ENCODE measurements at regions not wholly inside any gene's neighbourhood (a gene's known extent, or its start where the extent isn't known, plus 50 kb on each side); places are given as distances from the start of the nearest gene placed in this dataset.

DNA sequence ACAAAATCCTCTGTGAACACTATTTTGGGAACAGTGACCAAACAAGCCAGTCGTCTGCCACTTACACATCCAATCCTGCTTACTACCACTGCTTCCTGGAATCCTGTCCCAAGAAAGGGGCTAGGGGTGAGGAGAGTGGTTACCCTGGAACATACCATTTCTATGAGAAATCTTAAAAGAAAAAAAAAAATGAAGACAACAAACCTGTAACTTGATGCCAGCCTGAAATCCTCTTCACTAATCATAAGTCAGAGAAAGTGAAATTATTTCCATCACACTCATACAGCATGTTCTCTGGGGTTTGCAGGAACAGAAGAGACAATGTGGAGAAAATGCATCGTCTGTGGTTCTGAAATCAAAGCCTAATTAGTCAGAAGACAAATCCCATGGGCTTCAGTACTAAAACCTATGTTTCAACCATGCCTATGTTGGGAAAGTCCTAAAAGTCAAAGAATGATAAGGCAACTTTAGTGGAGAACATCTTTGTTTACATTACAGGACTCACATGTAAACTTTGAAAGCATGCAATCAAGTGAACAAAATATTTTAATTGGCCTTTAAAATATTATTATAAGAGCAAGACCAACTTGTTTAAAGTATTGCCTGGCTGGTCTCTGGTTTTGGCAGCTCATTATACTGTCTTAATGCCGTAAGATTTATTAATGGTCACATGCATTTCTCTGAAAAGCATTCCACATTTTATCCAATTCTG lies 220.7 kb downstream of the LTN1 start:
- Histone ChIP-seq H2AFZ (ENCODE audit: insufficient read depth, low read depth, low read length, poor library complexity, severe bottlenecking) (no peak overlapping the region), H3K9ac (ENCODE audit: insufficient read depth, low read length, poor library complexity, severe bottlenecking) (no peak overlapping the region), H3K4me2 (replicated peaks; ENCODE audit: extremely low read depth, low read length, poor library complexity, severe bottlenecking) (no peak overlapping the region), H3K4me3 (replicated peaks in 1 of 3; ENCODE audit: low read depth in 2 of 3, low read length in 3 of 3) (no peak overlapping the region), H3K4me1 (ENCODE audit: control insufficient read depth in 1 of 2, insufficient read depth in 2 of 2, low read length in 2 of 2) (no peaks in the 10 kb centered on the region), H3K27me3 (ENCODE audit: control insufficient read depth in 2 of 2, insufficient read depth in 2 of 2, low read length in 2 of 2) (no peaks in the 10 kb centered on the region), H4K20me1 (ENCODE audit: insufficient read depth, low read length) (no peaks in the 10 kb centered on the region), H3K79me2 (ENCODE audit: insufficient read depth, low read length) (no peaks in the 10 kb centered on the region), H3K36me3 (replicated peaks in 1 of 2; ENCODE audit: control insufficient read depth in 1 of 2, insufficient read depth in 2 of 2, low read length in 2 of 2) (no peaks in the 10 kb centered on the region), H3K9me3 (replicated peaks in 1 of 2; ENCODE audit: control insufficient read depth in 1 of 2, insufficient read depth in 1 of 2, low read length in 2 of 2) (no peaks in the 10 kb centered on the region), H3K27ac (ENCODE audit: low read depth in 1 of 2, low read length in 2 of 2) (no peak overlapping the region)
- Mint-ChIP-seq H3K27me3 (ENCODE audit: low read depth in 3 of 3) (peaks cover 0 to 2% (median 0%) of the 10 kb centered on the region in 3 donors), H3K36me3 (no peaks in the 10 kb centered on the region), H3K9me3 (peaks cover 0 to 6% (median 3%) of the 10 kb centered on the region in 7 donors), H3K4me3 (no peak overlapping the region), H3K4me1 (no peaks in the 10 kb centered on the region), H3K27ac (no peak overlapping the region)
- no peak for DNase-seq
- no CpG with 5 or more reads among the region's 3 CpGs for WGBS (ENCODE audit: insufficient coverage)
- intact Hi-C loops (cut with micrococcal nuclease) = no loop called here
- TF ChIP-seq, protein P1, sequence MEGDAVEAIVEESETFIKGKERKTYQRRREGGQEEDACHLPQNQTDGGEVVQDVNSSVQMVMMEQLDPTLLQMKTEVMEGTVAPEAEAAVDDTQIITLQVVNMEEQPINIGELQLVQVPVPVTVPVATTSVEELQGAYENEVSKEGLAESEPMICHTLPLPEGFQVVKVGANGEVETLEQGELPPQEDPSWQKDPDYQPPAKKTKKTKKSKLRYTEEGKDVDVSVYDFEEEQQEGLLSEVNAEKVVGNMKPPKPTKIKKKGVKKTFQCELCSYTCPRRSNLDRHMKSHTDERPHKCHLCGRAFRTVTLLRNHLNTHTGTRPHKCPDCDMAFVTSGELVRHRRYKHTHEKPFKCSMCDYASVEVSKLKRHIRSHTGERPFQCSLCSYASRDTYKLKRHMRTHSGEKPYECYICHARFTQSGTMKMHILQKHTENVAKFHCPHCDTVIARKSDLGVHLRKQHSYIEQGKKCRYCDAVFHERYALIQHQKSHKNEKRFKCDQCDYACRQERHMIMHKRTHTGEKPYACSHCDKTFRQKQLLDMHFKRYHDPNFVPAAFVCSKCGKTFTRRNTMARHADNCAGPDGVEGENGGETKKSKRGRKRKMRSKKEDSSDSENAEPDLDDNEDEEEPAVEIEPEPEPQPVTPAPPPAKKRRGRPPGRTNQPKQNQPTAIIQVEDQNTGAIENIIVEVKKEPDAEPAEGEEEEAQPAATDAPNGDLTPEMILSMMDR (IDR thresholded peaks at IDR 0.05) = no peak

DNA sequence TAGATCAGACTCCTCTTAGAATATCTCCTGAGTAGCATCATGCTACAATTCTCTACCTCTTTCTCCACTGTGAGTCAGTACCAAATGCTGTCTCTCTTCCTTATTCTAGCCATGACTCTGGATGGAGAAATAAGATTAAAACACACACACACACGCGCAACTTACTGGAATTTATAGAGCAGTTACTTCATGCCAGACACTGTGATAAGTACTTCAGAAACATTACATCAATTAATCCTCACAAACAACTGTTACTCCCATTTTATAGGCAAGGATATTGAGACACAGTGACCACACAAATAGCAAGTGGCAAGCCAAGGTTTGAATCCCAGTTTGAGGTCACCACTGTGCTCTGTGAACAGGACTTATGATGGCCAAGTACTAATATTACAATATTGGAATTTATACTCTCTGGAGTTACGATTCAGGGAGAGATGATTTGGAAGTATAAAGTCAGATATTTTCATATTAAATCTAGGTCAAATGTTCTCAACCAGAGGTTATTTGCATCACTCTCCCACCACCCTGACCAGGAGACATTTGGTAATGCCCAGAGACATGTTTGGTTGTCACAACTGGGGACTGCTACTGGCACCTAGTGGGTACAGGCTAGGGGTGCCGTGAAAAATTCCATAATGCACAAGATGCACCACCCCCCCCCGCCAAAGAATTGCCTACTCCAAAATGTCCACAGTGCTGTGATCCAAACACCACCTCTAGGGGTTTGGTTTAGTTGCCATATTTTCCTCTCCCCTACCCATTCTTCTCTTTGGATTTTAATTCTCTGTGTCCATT lies 221.6 kb downstream of the LTN1 start:
- H4K20me1 ChIP-seq (ENCODE audit: insufficient read depth, low read length) = no peaks in the 10 kb centered on the region
- no peaks in the 10 kb centered on the region for H3K4me1 ChIP-seq (ENCODE audit: control insufficient read depth in 1 of 2, insufficient read depth in 2 of 2, low read length in 2 of 2)
- Mint-ChIP-seq H3K4me1 (no peaks in the 10 kb centered on the region), H3K4me3 (no peak overlapping the region), H3K9me3 (peaks cover 0 to 12% (median 5%) of the 10 kb centered on the region in 7 donors), H3K27me3 (ENCODE audit: low read depth in 3 of 3) (peaks cover 0 to 2% (median 0%) of the 10 kb centered on the region in 3 donors), H3K36me3 (no peaks in the 10 kb centered on the region), H3K27ac (no peak overlapping the region)
- no peak overlapping the region for H2AFZ ChIP-seq (ENCODE audit: insufficient read depth, low read depth, low read length, poor library complexity, severe bottlenecking)
- no peak overlapping the region for H3K4me3 ChIP-seq (replicated peaks in 1 of 3; ENCODE audit: low read depth in 2 of 3, low read length in 3 of 3)
- no peak overlapping the region for H3K27ac ChIP-seq (ENCODE audit: low read depth in 1 of 2, low read length in 2 of 2)
- 100% methylated on average over 2 of the region's 5 CpGs for WGBS (ENCODE audit: insufficient coverage)
- H3K27me3 ChIP-seq (ENCODE audit: control insufficient read depth in 2 of 2, insufficient read depth in 2 of 2, low read length in 2 of 2) = no peaks in the 10 kb centered on the region
- no peak for DNase-seq
- no peaks in the 10 kb centered on the region for H3K9me3 ChIP-seq (replicated peaks in 1 of 2; ENCODE audit: control insufficient read depth in 1 of 2, insufficient read depth in 1 of 2, low read length in 2 of 2)
- H3K4me2 ChIP-seq (replicated peaks; ENCODE audit: extremely low read depth, low read length, poor library complexity, severe bottlenecking) = no peak overlapping the region
- no peaks in the 10 kb centered on the region for H3K36me3 ChIP-seq (replicated peaks in 1 of 2; ENCODE audit: control insufficient read depth in 1 of 2, insufficient read depth in 2 of 2, low read length in 2 of 2)
- TF ChIP-seq, protein P1 (IDR thresholded peaks at IDR 0.05) = no peak
- no peaks in the 10 kb centered on the region for H3K79me2 ChIP-seq (ENCODE audit: insufficient read depth, low read length)
- no peak overlapping the region for H3K9ac ChIP-seq (ENCODE audit: insufficient read depth, low read length, poor library complexity, severe bottlenecking)
- intact Hi-C loops (cut with micrococcal nuclease) = no loop called here
